Kidney capillary endothelial cell (primary cell): ENCODE measurements at regions not wholly inside any gene's neighbourhood (a gene's known extent, or its start where the extent isn't known, plus 50 kb on each side); places are given as distances from the start of the nearest gene placed in this dataset.
"Not testable (repeated sequence)": the region's sequence is repeated elsewhere in the genome, so short reads cannot be mapped to it uniquely, and the experiment has no call there.

Source experiments
- DNase-seq: peaks from one replicate; pipeline ENCODE4 v3.0.0-alpha.2; 2018; ENCODE audit warnings: low spot score

DNA sequence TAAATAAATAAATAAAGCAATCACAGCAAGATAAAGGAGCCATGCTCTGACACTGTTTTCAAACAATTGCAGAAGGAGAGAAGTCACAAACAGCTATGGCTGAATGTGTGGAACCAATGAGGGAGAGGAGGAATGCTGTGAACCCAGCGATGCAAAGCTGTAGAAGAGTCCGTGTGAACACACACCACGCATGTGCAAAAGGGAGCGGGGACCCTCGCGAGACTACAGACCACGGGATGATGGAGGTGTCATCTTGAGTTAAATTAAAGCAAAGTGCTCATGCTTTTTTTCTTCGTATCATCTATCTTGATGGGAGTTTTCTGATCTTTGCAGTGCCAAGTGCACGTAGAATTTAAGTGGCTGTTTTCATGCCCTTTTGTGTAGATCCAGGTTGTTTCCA is 123.8 kb upstream of the CDH5 start:
- no peak for DNase-seq

DNA sequence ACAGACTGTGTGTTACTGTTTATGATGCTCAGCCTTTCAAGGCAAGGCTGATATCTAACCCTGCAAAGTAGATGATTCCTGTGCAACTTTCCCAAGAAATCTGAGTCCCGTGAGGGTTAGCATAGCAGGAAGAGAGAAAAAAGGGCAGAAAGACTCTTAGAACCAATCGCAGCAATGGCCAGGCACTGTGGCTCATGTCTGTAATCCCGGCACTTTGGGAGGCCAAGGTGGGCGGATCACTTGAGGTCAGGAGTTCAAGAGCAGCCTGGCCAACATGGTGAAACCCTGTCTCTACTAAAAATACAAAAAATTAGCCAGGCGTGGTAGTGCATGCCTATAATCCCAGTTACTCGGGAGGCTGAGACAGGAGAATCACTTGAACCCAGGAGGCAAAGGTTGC is 124.3 kb upstream of the CDH5 start:
- not testable (repeated sequence) for DNase-seq

DNA sequence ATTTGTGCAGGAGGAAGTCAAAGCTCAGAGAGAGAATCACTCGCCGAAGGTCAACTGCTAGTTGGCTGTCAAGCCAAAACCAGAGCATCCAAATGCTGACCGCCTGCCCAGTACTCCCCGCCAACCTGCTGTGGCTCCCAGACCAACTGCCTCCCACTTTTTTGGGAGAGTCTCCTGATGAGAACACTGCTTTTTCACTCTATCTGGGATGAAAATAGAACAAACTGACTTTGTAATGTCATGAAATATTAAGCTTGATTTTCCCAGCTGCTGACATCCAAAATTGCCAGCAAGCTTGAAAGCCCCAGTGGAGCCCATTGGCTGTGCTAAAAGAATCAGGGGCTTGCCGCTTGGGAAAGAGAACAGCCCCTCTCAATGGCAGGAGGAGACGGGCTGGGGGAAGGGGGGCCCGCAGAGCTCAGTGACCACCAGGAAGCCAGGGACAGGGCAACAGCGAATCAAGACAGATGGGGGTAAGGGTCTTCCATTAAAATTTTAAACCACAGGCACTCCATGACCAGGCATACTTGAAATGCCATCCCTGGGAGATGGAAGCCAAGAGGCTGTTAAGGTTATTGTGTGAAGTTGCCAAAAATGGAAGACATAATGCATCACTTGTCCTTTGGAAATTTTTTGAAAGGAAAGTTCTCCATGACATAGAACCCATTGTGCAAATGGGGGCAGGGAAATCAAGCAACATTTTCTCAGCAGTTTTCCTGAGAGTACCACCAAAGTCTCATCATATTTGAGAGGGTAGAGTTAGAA is 125.7 kb upstream of the CDH5 start:
- DNase-seq = no peak

DNA sequence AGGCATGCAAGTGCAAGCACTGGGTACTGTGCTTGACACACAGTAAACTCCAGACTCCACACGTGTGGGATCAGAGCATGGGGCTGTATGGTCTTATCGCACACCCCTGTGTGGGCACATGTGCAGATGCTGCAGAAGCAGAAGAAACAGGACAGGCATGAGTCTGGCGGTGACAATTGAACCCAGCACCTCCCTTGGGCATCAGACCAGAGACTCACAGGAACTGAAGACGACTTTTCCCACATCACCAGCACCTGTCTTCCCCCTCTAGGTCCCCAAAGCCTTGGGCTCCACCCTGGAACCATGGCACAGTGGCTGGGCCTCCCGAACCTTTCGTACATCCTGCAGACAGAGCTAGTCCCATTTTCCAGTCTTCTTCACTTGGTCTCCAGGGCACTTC is 126.4 kb upstream of the CDH5 start:
- no peak for DNase-seq

DNA sequence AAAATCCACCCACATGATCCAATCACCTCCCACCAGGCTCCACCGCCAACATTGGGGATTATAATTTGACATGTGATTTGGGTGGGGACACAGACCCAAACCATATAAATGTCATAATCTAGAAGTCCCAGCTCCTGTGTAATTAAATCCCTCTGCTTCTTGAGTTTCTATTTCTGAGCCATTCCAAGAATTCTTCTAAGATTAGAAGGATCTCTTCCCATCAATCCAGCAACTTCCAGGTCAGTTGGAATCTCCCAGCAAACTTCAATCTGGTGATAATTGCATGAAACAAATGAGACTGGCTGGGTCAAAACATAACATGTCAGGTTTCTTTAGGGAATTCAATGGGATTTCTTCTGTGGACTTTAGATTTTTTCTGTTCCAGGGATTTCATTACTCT is 127.8 kb upstream of the CDH5 start:
- no peak for DNase-seq

DNA sequence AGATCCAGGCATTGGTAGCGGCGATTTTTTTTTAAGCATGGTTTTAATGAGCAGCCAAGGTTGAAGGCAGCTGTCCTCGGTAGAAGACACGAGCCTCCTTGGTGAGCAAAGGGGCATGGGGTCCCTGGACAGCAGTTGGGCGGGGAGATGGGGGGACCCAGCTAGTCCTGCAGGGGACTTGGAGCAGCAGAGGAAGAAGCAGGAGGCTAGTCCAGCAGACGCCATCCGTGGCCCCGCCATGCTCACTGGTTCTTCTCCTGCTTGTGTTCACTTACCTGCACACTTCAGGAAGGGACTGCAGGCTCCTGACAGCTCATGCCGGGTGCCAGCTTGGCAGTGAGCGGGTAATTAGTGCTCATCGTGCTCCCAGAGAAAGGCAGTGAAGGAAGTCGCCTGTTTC is 130.2 kb upstream of the CDH5 start:
- no peak for DNase-seq

DNA sequence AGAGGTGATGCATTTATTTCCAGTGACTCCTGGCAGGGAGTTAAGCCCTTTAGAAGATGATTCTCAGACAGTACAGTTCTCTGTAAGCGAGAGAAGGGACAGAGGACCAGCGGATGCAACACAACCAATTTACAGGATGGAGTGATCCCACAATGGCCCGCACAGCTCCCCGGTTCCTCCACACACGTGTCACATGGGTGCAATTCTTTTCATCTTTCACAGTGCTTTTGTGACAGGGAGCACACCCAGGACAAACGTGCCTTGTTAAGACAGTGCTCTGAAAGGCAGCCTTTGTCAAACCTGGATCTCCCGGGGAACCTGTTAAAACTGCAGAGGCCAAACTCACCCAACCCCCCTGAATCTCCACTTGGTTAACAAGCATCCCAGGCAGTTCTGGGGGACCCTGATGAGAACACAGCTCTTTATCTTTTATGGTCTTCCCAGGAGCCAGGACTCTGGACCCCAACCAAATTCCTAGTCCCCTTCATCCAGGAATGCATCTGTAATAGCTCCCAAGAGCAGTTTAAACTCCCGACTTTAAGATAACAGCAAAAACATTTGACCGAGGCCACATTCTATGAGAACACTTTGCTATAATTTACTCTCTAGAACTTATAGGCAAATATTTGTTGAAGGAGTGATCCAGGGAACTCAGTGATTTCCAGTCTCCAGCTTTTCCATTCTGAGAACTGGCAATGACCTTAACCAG is 134.9 kb upstream of the CDH5 start:
- no peak for DNase-seq

DNA sequence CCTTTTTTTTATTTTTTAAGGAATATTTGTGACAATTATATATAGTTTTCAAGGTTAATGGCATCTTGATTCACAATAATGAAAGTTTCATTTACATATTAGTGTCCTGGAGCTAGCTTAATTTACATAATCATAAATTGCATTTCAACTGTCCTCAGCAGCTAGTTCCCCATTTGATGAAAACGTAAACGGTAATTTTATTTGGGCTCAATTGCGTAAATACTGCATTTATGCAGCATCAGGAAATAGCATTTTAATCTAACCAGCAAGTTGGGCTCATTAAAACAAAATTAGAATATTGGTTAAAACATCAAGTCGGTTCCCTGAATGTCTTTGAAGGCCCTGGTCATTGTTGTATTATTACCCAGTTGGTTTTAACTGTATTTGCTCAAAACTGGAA is 136.8 kb upstream of the CDH5 start:
- DNase-seq = no peak

DNA sequence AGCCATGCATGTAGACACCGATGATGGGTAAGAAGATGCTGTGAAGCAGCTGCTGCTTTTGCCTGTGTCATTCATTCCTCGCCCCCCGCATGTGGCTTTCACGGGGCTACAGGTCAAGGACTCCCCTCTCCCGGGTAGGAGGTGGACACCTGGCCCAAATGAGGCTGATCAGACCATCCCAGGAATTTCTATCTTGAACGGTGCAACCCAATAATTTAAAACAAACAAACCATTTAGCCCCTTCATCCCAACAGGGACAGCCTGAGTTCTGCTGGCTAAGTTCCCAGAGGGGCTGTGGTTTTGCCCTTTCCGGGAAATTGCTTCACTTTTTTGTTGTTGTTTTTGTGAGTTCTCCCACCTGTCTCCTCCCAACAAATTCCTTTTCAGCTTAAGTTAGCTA is 137.7 kb upstream of the CDH5 start:
- no peak for DNase-seq

DNA sequence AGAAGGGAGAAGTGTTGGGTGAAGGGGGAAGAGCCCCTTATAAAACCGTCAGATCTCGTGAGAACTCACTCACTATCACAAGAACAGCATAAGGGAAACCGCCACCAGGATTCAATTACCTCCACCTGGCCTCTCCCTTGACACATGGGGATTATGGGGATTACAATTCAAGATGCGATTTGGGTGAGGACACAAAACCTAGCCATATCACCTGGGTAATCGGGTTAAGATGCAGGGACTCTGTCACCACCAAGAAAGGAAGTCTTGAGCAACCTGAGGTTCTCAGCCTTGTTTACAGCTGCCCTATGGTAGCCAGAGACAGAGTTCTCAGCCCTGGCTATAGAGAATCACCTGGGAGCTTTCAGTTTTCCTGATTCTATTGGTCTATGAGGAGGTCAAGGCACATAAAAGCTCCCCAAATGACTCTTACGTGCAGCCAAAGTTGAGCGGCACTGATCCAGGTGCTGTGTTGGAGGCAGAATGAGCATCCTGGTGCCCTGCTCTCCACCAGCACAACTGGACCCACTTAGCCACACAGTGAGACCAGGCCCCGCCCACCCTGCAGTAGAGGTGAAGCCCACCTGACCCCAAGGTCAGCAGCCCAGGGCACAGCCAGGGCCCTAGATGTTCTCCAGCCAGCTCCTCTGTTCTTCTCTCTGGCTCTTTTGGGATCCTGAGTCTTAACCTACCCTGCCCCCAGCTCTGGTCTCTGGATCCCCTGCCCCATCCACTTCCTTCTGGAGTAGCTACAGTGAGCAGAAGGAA is 138.5 kb upstream of the CDH5 start:
- DNase-seq = no peak

DNA sequence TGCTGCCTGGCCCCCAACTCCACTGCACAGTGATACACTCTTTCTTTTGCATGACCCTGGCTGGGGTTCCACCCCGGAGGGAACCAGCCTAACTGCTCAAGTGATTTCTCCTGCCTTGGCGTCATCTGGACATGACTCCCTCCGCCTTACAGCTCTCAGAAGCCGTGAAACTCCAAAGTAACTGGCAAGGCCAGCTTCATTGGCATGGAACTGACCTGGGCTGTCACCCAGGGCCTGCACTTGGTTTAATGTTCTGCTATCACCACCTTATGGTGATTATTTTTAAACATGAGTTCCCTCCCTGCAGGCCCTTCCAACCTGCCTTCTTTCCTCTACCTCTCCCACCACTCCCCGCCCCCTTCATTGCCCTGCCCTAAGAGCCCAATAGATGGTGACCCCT is 139.7 kb upstream of the CDH5 start:
- DNase-seq = no peak

DNA sequence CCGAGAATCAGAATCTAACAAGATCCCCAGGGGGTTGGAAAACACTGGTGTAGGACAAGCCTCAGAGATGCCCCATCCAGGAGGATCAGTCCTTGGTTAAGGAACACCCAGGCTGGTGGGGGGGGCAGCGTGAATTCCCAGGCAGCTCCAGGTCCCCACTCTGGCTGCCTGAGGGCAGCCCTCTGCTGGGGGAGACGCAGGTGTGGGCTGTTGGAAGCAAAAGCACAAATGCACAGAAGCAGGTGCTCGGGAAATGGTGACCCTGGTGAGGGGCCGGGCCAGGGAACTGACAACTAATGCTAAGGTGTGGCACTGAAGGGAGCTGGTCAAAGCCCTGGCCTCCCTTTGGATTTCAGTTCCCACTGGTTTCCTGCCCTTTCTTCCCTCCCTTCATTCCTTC is 140.8 kb upstream of the CDH5 start:
- no peak for DNase-seq

DNA sequence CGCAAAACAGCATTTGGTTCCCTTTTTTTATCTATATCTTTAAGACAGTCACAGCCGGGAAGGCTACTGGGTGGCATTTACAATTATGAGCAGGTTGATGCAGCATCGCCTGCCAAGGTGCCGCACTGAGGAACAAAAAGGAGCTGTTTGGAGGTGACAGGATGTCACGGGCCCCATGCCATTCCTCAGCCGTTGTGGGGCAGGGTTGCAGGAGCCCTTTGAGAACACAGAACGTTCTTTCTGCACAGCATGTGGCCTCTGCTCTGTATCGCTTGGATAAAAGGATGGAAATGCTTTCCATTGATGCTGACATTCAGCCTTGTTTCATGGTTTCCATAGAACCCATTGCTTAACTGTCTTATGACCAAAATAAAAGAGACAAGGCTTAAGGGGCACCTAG is 141.9 kb upstream of the CDH5 start:
- no peak for DNase-seq

DNA sequence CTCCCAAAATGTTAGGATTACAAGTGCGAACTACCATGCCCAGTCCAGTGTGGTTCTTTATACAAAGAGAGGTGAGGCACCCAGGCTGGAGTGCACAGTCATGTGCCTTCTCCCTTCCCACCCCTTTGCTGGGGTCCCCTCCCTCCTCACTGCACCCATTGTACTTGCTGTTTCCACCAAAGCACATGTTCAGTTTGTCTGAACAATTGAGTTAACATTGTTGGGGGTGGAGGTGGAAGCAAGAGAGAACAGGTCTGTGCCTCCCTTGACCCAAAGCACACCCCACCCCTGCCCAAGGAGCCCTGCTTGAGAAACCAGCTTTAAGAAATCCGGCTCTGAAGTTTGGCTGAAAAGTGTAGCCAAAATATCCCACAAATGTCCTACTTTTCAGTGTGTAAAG is 142.3 kb upstream of the CDH5 start:
- DNase-seq = no peak

DNA sequence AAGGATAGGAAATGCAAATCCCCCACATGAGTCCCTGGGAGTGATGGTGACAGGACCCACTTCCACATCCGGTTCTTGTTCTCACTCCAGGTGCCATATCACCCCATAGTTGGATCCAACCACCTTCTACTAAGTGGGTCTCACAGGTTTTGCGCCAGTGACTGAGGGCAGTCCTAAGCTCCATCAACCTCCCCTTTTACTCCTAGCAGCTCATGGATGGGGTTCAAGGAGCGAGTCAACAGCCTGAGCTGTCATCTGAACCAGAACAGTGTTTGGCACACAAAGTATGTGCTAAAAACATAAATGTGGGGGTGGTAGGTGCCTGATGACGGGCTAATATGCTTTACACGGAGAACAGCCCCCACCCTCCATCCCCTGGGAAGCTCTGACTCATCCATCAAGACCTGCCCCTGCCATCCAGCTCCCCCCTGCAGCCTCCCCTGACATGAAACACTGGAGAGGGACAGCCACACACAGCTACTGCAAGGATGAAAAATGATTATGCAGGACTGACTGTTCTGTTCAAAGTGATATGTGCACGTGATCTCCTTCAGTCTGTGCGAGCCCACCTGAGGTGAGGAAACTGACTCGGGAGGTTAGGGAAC is 143.2 kb upstream of the CDH5 start:
- DNase-seq = no peak

DNA sequence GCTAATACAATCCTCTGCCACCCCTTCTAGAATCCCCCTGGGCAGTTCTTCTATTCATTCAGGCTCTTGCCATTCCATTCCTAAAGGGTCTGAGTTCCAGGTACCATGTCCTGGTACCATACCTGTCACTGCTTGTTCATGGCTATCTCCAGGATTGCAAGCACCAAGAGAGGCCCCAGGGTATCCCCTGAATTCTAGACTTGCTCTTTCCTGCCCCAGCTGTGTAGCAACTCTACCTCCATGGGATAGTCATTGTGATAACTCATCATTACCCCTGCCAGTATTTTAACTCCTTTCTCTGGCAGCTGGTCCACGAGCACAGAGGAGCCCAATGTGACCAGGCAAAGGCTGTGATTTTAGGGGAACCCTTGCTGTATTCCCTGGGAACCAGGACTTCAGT is 143.7 kb upstream of the CDH5 start:
- no peak for DNase-seq

DNA sequence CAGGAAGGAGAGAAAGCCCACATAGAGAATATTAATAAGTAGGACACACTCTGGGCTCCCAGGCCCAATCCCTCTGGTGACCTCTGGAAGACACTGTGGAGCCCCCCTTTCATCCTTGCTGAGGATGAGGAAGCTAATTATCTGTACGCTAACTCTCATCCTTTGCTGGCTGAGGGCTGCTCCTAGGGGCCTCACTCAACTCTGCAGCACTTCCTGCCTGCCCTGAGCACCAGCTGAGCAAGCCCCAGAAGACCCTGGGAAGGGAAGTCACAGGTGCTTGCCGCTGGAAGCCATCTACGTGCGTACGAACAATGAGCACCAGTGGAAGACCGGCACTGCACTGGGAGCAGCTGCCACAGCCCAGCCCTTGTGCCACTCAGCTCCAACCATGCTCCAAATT is 145.8 kb upstream of the CDH5 start:
- DNase-seq = no peak

DNA sequence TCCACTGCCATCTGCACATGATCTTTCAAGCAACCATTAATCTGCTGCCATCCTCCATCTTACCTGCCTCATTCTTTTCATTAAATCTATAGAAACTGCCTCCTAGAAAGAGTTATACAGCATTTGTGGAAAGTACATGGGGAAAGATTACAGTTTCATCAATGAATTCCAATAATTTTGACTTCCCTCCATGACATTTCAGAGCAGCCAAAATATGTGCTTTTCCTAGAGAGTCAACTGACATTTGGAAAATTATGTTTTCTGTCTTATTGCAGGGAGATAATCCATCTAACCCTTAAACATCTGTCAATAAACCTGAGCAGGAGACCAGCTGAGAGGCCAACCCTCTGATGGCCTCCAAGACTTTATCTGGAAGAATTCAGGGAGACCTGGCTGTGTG is 147.0 kb upstream of the CDH5 start:
- no peak for DNase-seq

DNA sequence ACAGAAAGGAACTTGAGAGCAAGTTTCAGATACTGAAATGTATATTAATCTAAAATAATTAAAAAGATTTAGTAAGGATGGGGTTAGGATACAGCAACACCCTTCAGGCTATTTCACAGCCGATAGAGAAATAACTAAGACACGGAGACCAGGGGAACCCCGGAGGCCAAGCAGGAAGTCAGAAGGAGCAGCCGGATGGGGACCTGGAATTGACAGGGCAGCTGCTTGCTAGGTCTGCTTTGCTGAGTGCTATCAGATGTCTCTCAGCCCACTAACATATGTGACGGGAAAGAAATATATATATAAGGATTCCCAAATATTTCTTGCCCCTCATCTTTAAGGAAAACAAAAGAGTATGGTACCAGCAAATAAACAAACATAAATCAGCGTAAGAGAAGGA is 154.1 kb upstream of the CDH5 start:
- no peak for DNase-seq

DNA sequence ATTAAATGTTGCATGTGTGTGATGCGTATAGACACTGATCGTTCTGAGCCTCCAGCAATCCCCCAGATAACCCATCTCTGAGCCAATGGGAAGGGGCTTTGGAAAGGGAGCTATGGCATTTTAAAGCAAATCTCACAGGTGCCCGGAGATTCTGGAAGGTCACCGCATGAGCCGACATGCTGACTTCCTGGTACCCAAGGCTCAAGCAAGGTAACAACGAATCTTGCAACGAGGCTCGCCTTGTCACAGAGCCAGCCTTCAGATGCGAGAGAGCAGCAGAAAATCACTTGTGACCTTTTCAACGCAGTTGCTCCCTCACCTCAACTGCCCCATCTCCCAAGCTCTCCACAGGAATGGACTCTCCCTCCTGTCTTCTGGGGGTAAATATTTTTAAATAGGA is 154.8 kb upstream of the CDH5 start:
- no peak for DNase-seq

DNA sequence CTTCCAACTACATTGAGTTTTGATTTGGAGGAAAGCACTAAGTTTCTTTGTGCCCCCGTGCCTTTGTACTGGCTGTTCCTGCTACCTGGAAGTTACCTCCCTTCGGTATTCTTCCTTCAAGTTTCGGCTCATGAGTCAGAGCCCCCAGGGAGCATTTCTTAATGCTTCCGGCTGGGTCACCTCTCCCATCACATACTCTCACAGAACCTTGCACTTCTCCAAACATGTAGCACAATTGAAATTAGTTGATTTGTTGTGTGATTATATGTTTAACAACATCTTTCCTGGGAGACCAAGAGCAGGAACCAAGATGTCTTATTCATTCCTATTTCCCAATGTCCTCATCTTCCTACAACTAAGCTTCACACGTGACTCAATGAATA is 158.6 kb upstream of the CDH5 start:
- no peak for DNase-seq

DNA sequence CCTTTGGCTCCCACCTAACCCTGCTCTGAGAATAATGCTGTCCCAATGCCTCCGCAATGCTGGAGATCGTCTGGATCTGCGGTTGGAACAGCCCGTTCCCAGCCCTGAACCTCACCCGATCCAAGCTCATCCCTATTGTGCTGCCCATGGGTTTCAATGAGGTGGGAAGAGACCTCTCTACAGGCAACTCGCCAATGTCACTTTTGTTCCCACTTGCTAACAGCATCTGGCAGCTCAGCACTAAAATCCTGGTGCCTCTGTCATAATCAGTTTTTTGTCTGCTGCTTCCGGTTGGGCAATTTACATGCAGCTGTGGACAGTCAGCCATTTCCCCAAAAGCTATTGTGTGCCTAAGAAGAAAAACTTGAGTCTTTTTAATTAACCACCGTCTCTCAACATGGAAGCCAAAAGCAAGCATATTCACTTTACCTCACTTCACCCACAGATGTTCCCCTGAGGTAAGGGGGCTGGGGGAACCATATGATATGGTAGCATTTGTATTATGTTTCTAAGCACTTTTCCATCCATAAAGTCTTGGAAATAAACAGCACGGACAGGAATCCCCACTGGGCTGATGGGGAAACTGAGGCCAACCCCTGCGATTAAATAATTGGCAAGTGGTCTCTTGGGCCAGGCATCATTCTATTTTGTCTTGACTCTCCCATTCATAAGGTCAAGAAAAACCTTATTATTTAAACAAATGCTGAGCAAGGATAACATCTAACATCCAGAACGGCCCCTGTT is 159.2 kb upstream of the CDH5 start:
- DNase-seq = no peak
